KOPT-K1 (cell line): ENCODE measurements at regions not wholly inside any gene's neighbourhood (a gene's known extent, or its start where the extent isn't known, plus 50 kb on each side); places are given as distances from the start of the nearest gene placed in this dataset.
"Not testable (repeated sequence)": the region's sequence is repeated elsewhere in the genome, so short reads cannot be mapped to it uniquely, and the experiment has no call there.

ENCODE experiments used
- H3K27ac ChIP-seq: fragments of 200-600 bp; sonication (generic); 2 replicates; pipeline ENCODE4 v1.5.1; 2016; ENCODE audit warnings: antibody characterized with exemption, mild to moderate bottlenecking, low read depth, low read length; ENCODE audit not compliant: poor library complexity, severe bottlenecking
- H3K36me3 ChIP-seq: fragments of 200-600 bp; sonication (generic); 2 replicates; pipeline ENCODE4 v1.5.1; 2017; ENCODE audit warnings: antibody characterized with exemption, mild to moderate bottlenecking, low read length, moderate library complexity; ENCODE audit not compliant: insufficient read depth
- H3K9me3 ChIP-seq: fragments of 200-600 bp; sonication (generic); 2 replicates; pipeline ENCODE4 v1.5.1; 2017; ENCODE audit warnings: antibody characterized with exemption, low read length, mild to moderate bottlenecking; ENCODE audit not compliant: insufficient read depth, poor library complexity, severe bottlenecking

- Histone ChIP-seq H3K27ac (no peak overlapping the region), H3K36me3 (no peaks in the 10 kb centered on the region), H3K9me3 (no peaks in the 10 kb centered on the region)
Measured at GRCh38 chr3:95311272-95311671, 1248.4 kb downstream of the NSUN3 start.

GRCh38 chr3:95312650-95313049 lies 1249.8 kb downstream of the NSUN3 start:
- no peaks in the 10 kb centered on the region for H3K9me3 ChIP-seq
- no peak overlapping the region for H3K27ac ChIP-seq
- H3K36me3 ChIP-seq: no peaks in the 10 kb centered on the region

- Histone ChIP-seq H3K27ac (no peak overlapping the region), H3K9me3 (no peaks in the 10 kb centered on the region)
Measured at GRCh38 chr3:95319921-95320494, 1257.1 kb downstream of the NSUN3 start.

GRCh38 chr3:95327478-95327877 lies 1264.6 kb downstream of the NSUN3 start:
- Histone ChIP-seq H3K9me3 (no peaks in the 10 kb centered on the region), H3K27ac (no peak overlapping the region), H3K36me3 (no peaks in the 10 kb centered on the region)

More at GRCh38 chr3:95319921-95320494, 1257.1 kb downstream of the NSUN3 start:
- no peaks in the 10 kb centered on the region for H3K36me3 ChIP-seq

- Histone ChIP-seq H3K36me3 (no peaks in the 10 kb centered on the region), H3K9me3 (no peaks in the 10 kb centered on the region), H3K27ac (no peak overlapping the region)
Measured at GRCh38 chr3:95333826-95334225, 1271.0 kb downstream of the NSUN3 start.

GRCh38 chr3:95334461-95334860 lies 1271.6 kb downstream of the NSUN3 start:
- Histone ChIP-seq H3K27ac (no peak overlapping the region), H3K36me3 (no peaks in the 10 kb centered on the region), H3K9me3 (no peaks in the 10 kb centered on the region)

- H3K9me3 ChIP-seq: no peaks in the 10 kb centered on the region
- H3K36me3 ChIP-seq: no peaks in the 10 kb centered on the region
- H3K27ac ChIP-seq: no peak overlapping the region
Measured at GRCh38 chr3:95335517-95335916, 1272.7 kb downstream of the NSUN3 start.

- Histone ChIP-seq H3K36me3 (no peaks in the 10 kb centered on the region), H3K9me3 (no peaks in the 10 kb centered on the region), H3K27ac (no peak overlapping the region)
Measured at GRCh38 chr3:95338446-95338845, 1275.6 kb downstream of the NSUN3 start.

GRCh38 chr3:95341314-95341713 lies 1278.5 kb downstream of the NSUN3 start:
- Histone ChIP-seq H3K27ac (no peak overlapping the region), H3K9me3 (no peaks in the 10 kb centered on the region)

GRCh38 chr3:95343228-95343627 lies 1280.4 kb downstream of the NSUN3 start:
- H3K27ac ChIP-seq: no peak overlapping the region
- no peaks in the 10 kb centered on the region for H3K9me3 ChIP-seq
- no peaks in the 10 kb centered on the region for H3K36me3 ChIP-seq

More at GRCh38 chr3:95341314-95341713, 1278.5 kb downstream of the NSUN3 start:
- no peaks in the 10 kb centered on the region for H3K36me3 ChIP-seq

GRCh38 chr3:95343767-95344166 lies 1280.9 kb downstream of the NSUN3 start:
- Histone ChIP-seq H3K9me3 (no peaks in the 10 kb centered on the region), H3K27ac (no peak overlapping the region), H3K36me3 (no peaks in the 10 kb centered on the region)

- not testable (repeated sequence) for H3K36me3 ChIP-seq, H3K27ac ChIP-seq, H3K9me3 ChIP-seq
Measured at GRCh38 chr3:95347936-95348335, 1285.1 kb downstream of the NSUN3 start.

- Histone ChIP-seq H3K27ac (no peak overlapping the region), H3K9me3 (no peaks in the 10 kb centered on the region), H3K36me3 (no peaks in the 10 kb centered on the region)
Measured at GRCh38 chr3:95348879-95349278, 1286.0 kb downstream of the NSUN3 start.

GRCh38 chr3:95350049-95350448 lies 1287.2 kb downstream of the NSUN3 start:
- H3K36me3 ChIP-seq: no peaks in the 10 kb centered on the region
- H3K27ac ChIP-seq: no peak overlapping the region
- no peaks in the 10 kb centered on the region for H3K9me3 ChIP-seq

GRCh38 chr3:95351158-95351557 lies 1288.3 kb downstream of the NSUN3 start:
- Histone ChIP-seq H3K27ac (no peak overlapping the region), H3K9me3 (no peaks in the 10 kb centered on the region)

GRCh38 chr3:95352471-95352870 lies 1289.6 kb downstream of the NSUN3 start:
- H3K27ac ChIP-seq: no peak overlapping the region
- H3K36me3 ChIP-seq: no peaks in the 10 kb centered on the region
- H3K9me3 ChIP-seq: no peaks in the 10 kb centered on the region

More at GRCh38 chr3:95351158-95351557, 1288.3 kb downstream of the NSUN3 start:
- no peaks in the 10 kb centered on the region for H3K36me3 ChIP-seq
